Dedifferentiated amniotic fluid mesenchymal stem cell (primary cell): ENCODE measurements at regions not wholly inside any gene's neighbourhood (a gene's known extent, or its start where the extent isn't known, plus 50 kb on each side); places are given as distances from the start of the nearest gene placed in this dataset.
"Not testable (repeated sequence)": the region's sequence is repeated elsewhere in the genome, so short reads cannot be mapped to it uniquely, and the experiment has no call there.

ENCODE experiments used
- DNase-seq: peaks from one replicate; pipeline ENCODE4 v3.0.0-alpha.2; 2016; ENCODE audit errors: extremely low spot score

GRCh38 chr15:87722941-87723691, 533.4 kb downstream of the NTRK3 start:
- DNase-seq, result no peak

GRCh38 chr15:87720235-87720634, 536.3 kb downstream of the NTRK3 start:
- DNase-seq, result no peak

GRCh38 chr15:87716422-87716821, 540.1 kb downstream of the NTRK3 start:
- DNase-seq, result no peak

- no peak for DNase-seq
These were observed 541.3 kb downstream of the NTRK3 start for GRCh38 chr15:87715252-87715651.

- DNase-seq, result no peak
These were observed 543.1 kb downstream of the NTRK3 start for GRCh38 chr15:87713475-87713879.

- DNase-seq, result no peak
These were observed 544.3 kb downstream of the NTRK3 start for GRCh38 chr15:87712211-87712610.

GRCh38 chr15:87711026-87711425, 545.5 kb downstream of the NTRK3 start:
- DNase-seq, result no peak

- no peak for DNase-seq
These were observed 546.1 kb downstream of the NTRK3 start for GRCh38 chr15:87710406-87710805.

- no peak for DNase-seq
These were observed 548.9 kb downstream of the NTRK3 start for GRCh38 chr15:87707566-87708130.

GRCh38 chr15:87707071-87707470, 549.5 kb downstream of the NTRK3 start:
- DNase-seq, result no peak

GRCh38 chr15:87706001-87706400, 550.5 kb downstream of the NTRK3 start:
- no peak for DNase-seq

- DNase-seq, result no peak
These were observed 552.3 kb downstream of the NTRK3 start for GRCh38 chr15:87704276-87704675.

GRCh38 chr15:87703327-87704111, 553.0 kb downstream of the NTRK3 start:
- no peak for DNase-seq

- DNase-seq, result no peak
These were observed 554.3 kb downstream of the NTRK3 start for GRCh38 chr15:87702270-87702669.

GRCh38 chr15:87698467-87698866, 558.1 kb downstream of the NTRK3 start:
- not testable (repeated sequence) for DNase-seq

GRCh38 chr15:87689716-87690115, 566.8 kb downstream of the NTRK3 start:
- DNase-seq, result no peak

- no peak for DNase-seq
These were observed 569.0 kb downstream of the NTRK3 start for GRCh38 chr15:87687523-87687870.

- no peak for DNase-seq
These were observed 569.6 kb downstream of the NTRK3 start for GRCh38 chr15:87686841-87687522.

- no peak for DNase-seq
These were observed 570.2 kb downstream of the NTRK3 start for GRCh38 chr15:87686339-87686738.

GRCh38 chr15:87682527-87682926, 574.0 kb downstream of the NTRK3 start:
- DNase-seq, result no peak

GRCh38 chr15:87681104-87681503, 575.4 kb downstream of the NTRK3 start:
- DNase-seq, result no peak

GRCh38 chr15:87680208-87680607, 576.3 kb downstream of the NTRK3 start:
- no peak for DNase-seq
